ENCODE measurements at regions not wholly inside any gene's neighbourhood (a gene's known extent, or its start where the extent isn't known, plus 50 kb on each side); places are given as distances from the start of the nearest gene placed in this dataset.
"Not testable (repeated sequence)": the region's sequence is repeated elsewhere in the genome, so short reads cannot be mapped to it uniquely, and the experiment has no call there.

DNA sequence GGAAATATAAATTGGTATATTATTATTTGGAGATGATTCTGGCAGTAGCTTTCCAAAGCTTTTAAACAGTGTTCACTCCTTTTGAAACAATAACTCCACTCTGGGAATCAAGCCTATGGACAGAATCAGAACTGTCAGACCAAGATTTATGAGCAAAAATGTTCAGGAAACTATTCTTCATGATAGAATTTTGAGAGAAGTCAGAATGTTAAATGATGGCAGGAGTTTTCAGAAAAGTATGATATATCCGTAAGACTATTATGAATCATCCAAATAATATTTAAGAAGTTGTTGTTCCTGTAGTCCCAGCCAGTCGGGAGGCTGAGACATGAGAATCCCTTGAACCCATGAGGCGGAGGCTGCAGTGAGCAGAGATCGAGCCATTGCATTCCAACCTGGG lies 50.5 kb upstream of the ADGRG2 start:
- ATAC-seq, result no peak

DNA sequence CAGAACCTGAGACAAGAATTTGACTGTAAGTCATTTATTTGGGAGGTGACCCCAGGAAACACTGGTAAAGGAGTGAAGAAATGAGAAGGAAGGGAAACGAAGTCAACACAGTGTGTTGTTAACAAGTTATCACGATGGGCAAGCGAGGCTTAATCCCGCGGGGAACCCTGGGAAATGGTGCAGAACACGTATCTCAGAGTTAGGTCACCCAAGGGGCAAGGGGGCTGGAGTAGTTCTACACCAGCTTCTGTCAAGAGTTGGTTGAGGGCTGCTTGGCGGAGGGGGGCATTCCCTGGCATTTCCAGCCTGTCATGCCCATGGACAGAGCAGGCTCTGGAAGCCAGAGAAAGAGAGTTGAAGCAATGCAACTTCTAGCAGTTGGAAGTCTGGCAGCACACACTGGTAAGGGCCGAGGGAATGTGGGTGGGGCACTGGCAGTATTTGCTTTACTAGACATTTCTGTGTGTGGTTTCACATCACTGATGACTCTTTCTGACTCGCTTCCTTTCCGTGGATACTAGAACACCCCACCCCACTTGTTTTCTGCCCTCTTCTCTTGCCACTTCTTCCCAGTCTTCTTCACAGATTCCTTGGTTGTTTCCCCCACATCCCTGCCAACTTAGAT lies 52.2 kb upstream of the ADGRG2 start:
- ATAC-seq, result no peak

DNA sequence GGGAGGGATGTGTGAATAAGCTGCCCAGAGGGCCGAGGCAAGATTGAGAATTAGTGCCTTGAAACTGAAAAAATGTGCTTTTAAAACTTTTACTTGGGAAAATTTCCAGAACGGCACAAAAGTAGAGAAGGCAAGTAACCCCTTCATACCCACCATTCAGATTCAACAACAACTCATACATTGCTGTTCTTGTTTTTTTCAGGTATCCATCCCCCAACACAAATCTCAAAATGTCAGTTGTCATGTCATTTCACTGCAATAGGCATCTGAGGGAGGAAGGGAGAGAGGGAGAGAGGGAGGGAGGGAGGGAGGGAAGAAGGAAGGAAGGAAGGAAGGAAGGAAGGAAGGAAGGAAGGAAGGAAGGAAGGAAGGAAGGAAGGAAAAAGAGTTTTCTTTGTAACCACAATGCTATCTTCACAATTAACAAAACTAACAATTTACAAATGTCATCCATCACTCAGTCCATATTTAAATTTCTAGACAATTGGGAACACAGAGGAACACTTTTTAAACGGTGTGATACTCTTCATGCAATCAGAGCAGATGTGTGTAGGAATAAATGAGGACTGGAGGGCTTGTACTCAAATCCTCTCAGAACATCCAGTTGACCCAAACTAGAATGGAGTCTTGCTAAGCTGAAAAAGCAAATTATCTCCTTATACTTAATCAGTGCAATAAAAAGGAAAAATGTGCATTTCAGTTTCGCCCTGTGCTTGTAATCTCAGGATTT lies 54.8 kb upstream of the ADGRG2 start:
- ATAC-seq, result no peak

DNA sequence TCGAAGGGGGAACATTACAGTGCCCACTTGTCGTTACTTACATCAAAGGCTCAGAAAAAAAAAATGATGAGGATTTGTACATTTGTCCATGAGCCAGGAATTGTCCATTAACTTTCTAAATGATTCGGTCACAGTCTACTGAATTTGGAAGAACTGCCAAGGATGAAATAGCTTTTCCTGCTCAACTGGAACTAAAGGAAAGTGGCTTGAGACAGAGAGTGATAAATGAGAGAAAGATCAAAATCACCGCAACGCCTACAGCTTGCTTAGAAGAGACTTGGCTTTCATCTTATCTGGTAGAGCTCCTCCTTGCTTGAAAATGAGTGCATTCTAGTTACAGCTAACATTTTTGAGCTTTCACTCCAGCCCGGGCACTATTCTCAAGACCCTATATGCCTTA lies 55.5 kb upstream of the ADGRG2 start:
- no peak for ATAC-seq

DNA sequence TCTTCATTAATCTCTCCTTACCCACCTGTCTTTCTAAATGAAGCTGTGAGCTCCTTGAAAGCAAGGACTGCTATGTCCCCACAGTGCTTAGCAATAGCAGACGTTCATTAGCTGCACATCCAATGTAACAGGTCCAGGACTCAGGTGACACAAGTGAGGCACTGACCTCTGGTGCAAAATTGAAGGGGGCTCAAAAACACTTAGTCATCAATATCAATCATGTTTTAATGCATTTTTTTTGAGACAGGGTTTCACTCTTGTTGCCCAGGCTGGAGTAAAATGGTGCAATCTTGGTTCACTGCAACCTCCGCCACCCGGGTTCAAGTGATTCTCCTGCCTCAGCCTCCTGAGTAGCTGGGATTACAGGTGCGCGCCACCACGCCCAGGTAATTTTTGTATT lies 56.1 kb upstream of the ADGRG2 start:
- ATAC-seq, result no peak

DNA sequence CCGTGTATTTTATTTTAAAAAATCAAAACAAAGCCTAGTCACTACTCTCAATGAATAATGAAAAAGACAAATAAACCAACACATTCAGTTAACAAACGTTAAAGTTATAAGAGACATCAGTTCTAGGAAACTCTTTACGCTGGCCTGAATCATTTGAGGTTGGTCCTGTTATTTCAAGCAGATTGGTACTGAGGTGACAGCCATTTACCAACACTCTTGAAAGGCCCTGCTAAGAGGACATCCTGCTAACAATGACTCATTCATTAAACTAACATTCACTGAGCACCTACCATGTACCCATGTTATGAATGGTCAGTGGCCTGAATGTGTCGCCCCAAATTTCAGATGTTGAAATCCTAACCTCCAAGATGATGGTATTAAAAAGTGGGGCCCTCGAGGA lies 57.1 kb upstream of the ADGRG2 start:
- ATAC-seq, result no peak

DNA sequence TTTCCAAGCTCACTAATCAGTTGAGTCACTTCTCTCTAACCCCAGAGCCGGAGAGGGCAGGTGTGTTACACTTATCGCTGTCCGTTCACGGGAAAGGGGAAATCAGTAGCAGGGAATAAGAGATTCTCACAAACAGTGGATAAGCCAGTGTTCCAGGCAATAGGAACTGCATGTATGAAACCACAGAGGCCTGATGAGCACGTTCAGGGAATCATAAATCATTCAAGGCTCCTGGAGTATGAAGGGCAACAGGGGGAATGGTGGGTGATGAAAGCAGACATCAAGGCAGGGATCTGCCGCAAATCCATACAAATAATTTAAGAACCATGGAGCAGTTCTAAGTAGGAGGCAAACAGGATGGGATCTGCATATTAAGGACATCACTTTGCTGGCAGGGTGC lies 59.1 kb upstream of the ADGRG2 start:
- ATAC-seq, result no peak

DNA sequence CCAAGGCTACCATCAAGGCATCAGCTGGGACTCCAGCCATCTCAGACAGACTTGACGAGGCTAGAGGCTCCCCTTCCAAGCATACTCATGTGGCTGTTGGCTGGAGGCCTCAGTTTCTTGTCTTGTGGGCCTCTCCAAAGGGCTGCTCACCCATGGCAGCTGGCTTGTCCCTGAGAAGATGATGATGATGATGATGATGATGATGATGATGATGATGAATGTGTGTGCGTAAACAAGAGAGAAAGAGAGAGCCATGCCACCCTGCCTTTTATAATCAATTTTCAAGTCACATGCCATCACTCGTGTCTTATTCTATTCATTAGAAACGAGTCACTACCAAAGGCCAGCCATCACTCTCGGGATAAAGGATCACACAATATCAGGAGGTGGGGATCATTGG lies 60.5 kb upstream of the ADGRG2 start:
- no peak for ATAC-seq

DNA sequence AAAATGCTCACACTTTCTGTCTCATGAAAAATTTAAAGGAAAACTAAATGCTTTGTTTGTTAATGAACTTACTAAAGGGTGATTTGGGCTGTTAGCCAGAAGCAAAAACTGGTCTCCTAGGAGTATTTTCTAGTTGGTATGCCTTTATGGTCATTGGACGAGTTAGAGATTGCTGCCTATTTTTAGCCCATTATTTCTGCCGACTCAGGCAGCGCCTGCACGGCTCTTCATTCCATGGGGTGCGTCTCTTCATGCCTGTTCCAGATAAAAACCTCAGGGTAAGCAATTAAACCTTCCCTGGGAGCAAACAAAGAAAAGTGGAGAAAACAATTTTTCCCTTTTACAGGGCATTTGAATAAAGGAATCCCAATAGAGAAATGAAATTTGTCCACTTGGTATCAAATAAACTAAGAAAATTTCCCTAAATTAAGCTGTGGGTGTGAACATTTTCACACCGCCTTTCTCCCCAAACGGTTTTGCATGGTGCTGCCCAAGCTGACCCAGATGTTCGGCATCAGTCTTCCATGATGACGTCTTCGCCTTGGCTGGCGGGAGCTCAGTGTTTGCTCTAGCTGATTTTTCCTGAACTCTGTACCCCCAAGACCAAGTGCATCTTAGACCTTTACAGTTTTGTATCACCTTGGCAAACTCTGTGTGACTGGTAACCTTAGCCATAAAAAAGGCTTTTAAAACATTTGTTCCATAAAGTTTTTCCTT lies 61.7 kb upstream of the ADGRG2 start:
- no peak for ATAC-seq

DNA sequence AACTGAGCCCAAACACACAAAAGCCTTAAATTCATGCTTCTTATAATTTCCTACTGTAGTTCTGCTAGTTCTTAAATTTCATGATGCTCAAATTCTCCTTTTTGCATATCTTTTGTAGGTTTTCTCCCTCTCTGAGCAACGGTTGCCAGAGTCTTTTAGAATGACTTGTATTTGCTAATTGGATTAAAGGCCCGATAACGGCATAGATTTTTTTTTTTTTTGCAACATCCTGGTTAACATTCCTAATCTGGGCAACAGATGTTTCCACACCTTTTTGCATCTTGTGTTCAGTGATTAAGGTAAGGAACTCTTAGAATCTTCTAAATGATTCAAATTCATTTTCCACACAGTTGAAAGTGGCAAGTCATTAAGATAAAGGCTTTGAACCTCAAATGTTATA lies 66.3 kb upstream of the ADGRG2 start:
- ATAC-seq, result no peak

DNA sequence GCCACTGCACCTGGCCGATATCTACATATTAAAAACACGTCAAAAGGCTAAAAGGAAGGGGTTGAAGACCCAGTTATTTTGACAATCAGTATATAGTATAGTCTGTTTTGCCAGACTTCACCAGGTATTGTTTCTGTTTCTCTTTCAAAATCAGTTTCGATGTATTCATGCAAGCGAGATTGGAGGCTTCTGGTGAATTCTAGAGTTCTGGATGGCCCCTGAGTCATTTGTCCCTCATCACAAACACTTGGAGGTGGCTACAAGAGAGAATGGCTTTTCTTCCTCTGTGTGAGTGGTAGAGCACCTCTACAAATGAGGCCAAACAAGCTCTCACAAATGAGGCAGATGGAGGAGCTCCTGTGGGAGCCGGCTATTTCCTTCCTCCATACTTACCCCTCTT lies 68.6 kb upstream of the ADGRG2 start:
- no peak for ATAC-seq

DNA sequence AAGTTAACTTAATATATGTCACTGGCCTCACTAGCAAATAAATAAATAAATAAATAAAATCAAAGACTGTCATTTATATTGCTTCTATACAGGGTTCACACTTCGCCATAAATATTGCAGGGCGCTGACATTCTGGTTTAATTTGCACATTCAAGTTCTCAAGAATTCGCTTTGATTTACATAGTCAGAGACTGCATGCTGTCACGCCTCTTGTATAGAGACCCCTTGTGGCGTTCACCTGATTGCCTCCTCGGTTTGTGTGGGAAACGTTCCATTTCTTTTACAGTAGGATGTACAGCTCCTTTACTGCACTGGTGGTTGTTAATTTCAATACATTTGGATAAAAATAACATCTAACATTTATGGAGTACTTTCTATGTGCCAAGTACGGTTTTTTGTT lies 71.3 kb upstream of the ADGRG2 start:
- ATAC-seq, result no peak

DNA sequence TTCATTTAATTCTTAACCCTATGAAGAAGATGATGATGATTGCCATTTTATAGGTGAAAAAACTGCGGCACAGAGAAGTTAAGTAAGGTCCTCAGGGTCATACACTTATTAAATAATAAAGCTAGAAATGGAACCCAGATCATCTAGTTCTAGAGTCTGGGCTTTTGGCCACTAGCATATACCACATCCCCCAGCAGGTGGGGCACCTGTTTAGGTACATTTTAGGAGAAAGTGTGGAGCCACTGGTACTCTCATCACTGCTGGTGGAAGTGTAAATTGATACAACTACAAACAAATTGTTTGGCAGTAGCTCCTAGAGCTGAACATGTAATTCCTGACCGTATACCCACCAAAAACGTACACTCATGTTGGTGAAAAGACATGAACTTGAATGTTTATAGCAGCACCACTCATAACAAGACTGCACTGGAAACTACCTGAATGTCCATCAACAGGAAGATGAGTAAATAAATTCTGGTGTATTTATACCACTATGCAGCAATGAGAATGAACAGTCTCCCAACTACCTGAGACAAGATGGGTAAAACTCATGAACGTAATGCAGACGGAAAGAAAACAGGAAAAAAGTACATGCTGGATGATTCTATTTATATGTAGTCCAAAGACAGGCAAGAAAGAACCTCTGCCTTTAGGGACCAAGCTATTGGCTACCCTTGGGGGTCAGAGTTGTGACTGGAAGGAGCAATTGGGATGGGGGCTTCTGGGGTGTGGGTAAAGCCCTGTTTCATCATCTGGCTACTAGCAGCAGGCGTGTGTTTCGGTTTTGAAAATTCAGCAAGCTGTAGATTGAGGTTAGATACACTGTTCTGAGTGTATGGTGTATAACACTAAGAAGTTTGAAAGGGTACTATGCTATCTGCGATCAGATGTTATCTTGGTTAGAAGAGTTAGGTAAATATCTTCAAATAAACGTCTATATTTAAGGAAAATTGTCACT lies 72.3 kb upstream of the ADGRG2 start:
- peak; percentile 30 to 41 for ATAC-seq

DNA sequence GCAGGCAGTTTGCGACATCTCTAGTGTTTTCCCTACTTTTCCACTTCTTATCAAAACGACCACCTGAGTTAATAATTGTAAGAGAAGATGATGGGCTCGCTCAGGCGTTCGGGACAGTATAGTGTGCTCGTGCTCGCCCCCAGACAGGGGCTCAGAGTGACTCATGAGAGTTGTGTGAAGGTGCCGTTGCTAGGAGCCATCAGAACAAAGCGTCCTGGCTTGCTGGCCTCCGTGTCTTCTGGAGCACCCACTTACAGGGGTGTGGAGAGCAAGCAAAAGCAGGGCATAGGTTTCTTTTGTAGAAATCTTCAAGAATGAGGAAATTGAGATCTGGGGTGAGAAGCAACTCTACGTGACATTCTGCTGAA lies 73.0 kb upstream of the ADGRG2 start:
- ATAC-seq, result peak in 1 of 2 donors; percentile 21

DNA sequence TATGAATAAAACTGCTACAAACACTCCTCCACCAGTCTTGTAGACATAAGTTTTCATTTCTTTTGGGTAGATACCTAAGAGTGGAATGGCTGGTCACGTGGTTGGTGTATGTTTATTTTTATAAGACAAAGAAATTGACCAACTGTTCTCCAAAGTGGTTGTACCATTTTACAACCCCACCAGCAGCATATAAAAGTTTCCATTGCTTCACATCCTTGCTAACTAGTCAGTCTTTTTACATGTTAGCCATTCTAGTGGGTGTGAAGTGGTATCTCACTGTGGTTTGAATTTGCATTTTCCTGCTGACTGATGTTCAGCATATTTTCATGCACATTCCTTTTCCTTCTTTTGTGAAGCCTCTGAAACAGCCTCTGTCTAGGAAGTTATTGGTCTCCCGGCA lies 76.2 kb upstream of the ADGRG2 start:
- no peak for ATAC-seq

DNA sequence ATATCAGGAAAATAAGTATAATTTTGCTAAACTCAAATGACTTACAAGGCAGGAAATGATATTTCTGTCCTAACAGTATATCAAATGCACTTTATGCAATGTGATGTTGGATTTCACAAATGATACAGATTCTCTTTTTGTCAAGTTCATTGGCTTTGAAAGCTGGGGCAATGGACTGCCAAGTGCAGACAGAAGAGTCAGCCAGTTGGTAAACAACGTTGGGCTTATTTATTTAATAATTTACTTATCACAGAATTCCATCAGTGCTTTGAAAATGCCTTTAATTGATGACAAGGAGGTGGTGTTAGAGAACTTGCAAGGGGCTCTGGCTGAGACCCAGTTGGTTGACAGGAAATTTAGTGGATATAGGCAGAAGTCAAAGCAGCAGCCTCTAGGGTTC lies 79.9 kb upstream of the ADGRG2 start:
- ATAC-seq, result no peak

DNA sequence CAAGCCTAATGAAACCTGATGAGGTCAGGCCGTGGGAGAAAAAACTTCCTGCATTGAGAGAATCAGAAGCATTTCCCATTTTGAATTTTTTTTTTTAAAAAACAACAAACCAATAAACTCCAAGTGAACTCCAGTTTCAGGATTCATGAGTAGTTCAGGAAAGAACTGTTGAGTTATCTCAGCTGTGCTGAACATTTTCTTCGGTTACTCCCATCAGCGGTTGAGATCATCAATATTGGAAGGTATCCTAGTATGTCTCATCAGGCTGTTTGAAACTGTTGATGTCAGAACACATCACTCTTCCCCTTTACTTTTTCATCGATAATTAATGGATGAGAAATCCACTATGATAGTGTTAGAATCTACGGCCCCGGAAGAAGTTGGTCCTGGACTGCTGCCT lies 82.4 kb upstream of the ADGRG2 start:
- ATAC-seq, result no peak

DNA sequence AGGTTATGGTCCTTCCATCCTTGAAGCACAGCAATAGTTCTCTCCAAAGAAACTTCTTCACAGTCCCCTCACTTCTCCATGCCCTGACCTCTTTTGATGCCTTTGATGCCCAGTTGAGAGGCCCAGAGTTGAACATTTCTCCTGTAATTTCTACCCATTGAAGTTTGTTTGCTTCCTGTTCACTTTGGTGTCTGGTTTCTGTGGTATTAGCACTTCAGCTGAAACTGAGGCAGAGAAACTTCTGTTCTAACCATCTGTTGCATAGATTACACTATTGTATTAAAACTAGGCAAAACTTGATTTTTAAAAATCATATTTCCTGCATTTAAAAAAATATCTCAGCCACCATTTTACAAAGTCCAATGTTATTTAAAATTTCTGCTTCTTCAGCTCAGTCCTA lies 89.8 kb upstream of the ADGRG2 start:
- no peak for ATAC-seq

DNA sequence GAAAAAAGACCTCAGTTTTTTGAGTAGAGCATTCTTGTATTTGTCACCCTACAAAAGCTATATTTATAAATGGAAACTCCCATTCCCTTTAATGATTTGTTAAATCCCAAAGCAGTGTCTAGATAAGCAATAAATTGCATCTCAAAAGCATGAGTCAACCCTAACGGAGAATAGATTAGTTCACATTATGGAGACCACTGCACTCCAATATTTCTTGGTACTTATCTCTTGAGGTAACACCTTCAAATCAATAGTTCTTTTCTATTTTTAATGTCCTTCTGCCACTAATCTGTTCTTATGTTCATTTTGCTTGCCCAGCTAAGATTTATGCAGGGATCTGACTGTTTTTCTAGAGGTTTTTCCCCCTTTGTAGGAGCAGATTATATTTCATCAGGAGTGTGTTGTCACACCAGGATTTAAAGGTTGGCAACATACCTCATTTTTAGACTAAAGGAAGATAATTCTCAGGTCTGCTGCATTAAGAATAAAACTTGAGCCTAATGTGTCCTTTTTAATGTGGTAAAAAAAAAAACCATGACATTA lies 91.4 kb upstream of the ADGRG2 start:
- no peak for ATAC-seq

DNA sequence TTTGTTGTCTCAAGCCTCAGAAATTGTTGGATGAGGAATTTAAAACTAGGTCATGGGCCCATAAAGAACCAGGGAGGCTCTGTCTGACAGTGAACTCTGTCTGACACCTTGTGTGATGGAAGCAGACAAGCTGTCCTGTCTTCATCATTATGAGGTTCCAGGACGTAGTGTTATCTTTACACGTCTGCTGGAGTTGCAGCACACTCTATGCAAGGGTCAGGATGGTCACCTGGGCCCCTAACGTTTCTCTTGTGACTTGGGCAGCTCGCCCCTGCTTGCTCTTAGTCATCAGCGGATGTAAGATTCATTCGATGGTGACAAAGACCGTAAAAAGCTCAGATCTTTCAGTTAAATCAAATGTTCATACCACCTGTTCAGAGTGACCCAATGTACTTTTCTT lies 92.0 kb upstream of the ADGRG2 start:
- no peak for ATAC-seq

DNA sequence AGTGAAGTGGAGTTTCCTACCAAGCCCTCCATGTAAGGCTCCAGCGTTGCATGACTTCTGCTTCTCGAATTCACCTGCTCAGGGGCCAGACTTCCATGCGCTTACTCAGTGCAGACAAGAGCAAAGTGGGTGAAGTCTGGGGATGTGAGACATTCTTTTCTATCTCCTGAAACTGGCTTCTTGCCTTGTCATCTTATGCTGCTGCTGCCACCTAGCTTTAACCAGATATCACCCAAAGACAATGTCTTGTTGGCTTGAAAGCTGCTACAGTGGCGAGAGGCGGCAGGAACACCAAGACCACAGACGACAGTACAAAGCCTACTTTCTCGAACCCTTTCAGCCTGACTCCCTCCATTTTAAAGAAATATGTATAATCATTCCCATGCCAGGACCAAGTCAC lies 103.6 kb upstream of the ADGRG2 start:
- ATAC-seq, result no peak

DNA sequence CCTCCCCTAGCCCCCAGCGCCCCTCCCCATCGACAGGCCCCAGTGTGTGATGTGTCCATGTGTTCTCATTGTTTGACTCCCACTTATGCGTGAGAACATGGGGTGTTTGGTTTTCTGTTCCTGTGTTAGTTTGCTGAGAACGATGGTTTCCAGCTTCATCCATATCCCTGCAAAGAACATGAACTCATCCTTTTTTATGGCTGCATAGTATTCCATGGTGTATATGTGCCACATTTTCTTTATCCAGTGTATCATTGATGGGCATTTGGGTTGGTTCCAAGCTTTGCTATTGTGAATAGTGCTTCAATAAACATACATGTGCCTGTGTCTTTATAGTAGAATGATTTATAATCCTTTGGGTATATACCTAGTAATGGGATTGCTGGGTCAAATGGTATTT lies 107.6 kb upstream of the ADGRG2 start:
- not testable (repeated sequence) for ATAC-seq

DNA sequence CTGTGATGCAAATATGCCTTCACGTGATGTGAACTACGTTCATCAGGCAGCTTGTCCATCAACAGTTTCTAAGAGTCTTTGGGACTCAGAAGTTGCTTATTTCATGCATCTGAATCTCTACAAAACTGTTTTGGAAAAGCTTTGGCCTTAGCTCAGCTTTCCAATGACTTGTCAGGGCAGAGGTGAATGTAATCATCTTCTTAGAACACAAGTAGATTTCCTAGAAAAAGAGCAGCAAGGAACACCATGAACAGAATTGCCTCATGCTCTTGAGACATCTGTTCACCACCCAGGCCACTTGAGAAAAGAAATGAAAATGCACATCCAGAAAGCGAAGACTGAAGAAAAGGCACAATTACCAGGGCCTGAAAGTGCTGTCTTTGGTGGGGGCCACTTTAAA lies 105.8 kb upstream of the PDHA1 start:
- no peak for ATAC-seq

Data from activated CD4-positive, CD25-positive, alpha-beta regulatory T cell treated with anti-CD3 and anti-CD28 coated beads, Interleukin-2, amount 50 U/mL, for 24 hours (primary cell).